RCC 7860 (cell line): ENCODE measurements at regions not wholly inside any gene's neighbourhood (a gene's known extent, or its start where the extent isn't known, plus 50 kb on each side); places are given as distances from the start of the nearest gene placed in this dataset.
A peak's percentile ranks its signal among the peaks of the same experiment; 100 is the strongest.
"Not testable (repeated sequence)": the region's sequence is repeated elsewhere in the genome, so short reads cannot be mapped to it uniquely, and the experiment has no call there.

Source experiments
- DNase-seq: peaks from one replicate; pipeline ENCODE4 v3.0.0-alpha.2; 2015; ENCODE audit warnings: low spot score
- FAIRE-seq: peaks from 2 replicates; lab custom pipeline; 2012; peaks lifted over from hg19 to GRCh38; lab: Jason Lieb, UNC

GRCh38 chr16:88276123-88276588, 106.6 kb upstream of the ZNF469 start:
- FAIRE-seq, DNase-seq: not testable (repeated sequence)

DNA sequence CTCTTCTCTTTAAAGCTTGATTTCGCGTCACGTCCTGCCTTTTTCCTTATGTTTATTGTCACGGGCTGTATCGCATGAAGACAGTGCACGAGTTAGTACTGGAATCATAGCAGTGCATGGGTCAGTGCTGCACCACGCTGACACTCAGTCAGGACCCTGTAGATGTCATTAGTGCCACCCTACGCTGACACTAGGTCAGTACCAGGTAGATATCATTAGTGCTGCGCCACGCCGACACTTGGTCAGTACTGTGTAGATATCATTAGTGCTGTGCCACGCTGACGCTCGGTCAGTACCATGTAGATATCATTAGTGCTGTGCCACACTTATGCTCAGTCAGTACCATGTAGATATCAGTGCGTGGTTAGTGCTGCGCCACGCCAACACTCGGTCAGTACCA, 106.2 kb upstream of the ZNF469 start:
- FAIRE-seq (no peak), DNase-seq (no peak)

GRCh38 chr16:88279998-88280397, 102.8 kb upstream of the ZNF469 start:
- FAIRE-seq (no peak), DNase-seq (no peak)

DNA sequence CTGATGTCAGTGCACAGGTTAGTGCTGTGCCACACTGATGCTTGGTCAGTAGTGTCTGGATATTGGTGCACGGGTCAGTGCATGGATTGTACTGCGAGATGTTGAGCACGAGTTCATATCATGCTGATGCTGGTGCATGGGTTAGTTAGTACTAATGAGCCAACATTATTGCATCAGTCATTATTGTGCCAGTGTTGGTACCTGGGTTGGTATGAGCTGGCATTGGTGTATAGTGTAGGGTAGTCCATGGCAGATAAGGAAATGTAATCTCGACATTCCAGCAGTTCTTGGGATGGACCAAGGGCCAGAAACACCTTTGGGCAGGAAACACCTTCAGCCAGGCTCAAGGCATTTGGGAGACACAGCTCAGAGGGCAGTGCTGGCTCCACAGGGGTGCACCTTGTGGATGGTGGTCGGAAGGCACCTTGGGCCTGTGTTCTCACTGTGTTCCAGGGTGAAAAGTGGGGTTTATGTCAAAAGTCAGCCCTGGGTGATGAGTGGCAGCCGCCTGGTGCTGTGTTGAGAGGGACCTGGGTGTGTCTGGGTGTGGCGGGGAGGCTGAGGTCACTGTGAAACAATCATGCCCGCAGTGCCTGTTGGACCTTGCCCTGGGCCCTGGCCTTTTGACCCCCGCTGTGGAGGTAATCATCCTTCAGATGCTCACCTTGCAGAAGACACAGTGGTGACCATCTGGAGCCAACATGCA, 100.7 kb upstream of the ZNF469 start:
- FAIRE-seq: no peak
- no peak for DNase-seq

DNA sequence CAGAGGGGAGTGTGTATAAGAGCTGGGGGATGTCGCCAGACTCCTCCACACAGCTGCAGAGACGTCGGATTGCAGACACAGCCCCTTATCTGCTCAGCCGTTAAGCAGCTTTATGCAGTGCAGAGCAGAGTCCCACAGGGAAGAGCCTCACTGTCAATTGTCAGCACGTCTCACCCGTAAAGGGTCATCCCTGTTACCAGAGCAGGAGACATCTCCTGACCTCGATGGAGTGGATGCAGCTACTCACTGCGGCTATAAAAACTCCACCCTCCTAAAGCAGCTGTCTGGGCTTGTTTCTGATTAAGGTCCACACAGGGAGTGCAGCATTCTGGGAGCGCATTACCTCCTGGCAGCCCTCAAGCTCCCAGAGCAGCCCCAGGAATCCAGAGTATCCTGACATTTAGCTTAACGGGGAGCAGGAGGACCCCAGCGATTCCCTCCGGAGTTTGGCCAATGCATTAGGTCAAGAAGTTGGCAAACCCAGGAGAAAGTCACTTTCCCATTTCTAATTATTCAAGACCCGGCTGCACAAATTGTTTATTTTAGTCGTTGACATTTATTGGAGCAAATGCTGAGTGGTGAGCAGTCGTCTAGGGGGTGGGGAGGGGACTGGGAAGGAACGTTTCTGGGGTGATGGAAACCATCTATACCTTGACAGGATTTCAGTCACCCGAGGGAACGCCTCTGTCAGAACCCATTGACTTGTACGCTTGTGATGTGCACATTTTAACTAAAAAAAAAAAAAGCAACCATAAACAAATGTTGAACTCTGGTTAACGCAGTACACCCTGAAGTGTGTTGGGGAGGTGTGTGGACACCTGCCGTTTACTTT, 100.0 kb upstream of the ZNF469 start:
- FAIRE-seq (no peak), DNase-seq (no peak)

GRCh38 chr16:88283596-88283995, 99.2 kb upstream of the ZNF469 start:
- DNase-seq (no peak), FAIRE-seq (no peak)

DNA sequence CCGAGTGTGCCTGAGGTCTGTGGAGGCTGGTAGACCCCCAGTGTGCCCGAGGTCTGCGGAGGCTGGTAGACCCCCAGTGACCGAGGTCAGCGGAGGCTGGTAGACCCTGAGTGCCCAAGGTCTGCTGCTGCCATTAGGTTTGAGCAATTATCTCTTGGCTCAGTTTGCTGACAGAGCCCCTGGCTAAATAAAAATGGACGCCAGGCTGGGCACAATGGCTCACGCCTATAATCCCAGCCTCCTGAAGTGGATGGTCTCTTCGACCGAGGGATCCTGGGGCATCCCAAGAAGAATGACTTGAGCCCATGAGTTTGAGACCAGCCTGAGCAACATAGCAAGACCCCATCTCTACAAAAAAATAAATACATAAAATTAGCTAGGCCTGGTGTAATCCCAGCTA, 98.7 kb upstream of the ZNF469 start:
- no peak for FAIRE-seq
- no peak for DNase-seq

- FAIRE-seq (no peak), DNase-seq (no peak)
Measured at GRCh38 chr16:88284626-88285513, 97.9 kb upstream of the ZNF469 start.

GRCh38 chr16:88285514-88285822, 97.3 kb upstream of the ZNF469 start:
- FAIRE-seq (no peak), DNase-seq (no peak)

- no peak for DNase-seq
- FAIRE-seq: no peak
Measured at GRCh38 chr16:88286301-88286923, 96.3 kb upstream of the ZNF469 start.

DNA sequence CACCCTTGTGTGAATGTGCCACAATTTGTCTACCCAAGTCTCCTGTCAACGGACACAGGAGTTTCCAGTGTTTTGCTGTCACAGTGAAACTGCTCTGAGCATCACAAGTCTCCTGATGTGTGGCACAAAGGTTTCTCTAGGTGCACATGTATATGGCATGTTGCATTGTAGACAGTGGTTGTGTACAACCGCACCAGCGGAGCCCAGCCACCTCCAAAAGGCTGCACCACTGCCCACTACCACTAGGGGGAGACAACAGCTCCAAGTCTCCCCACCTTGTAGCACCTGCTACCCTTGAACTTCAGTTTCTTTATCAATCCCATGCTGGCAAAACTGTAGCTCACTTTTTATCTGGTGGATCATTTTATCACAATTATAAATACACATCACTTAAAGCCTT, 95.5 kb upstream of the ZNF469 start:
- FAIRE-seq (no peak), DNase-seq (peak; percentile 30)

DNA sequence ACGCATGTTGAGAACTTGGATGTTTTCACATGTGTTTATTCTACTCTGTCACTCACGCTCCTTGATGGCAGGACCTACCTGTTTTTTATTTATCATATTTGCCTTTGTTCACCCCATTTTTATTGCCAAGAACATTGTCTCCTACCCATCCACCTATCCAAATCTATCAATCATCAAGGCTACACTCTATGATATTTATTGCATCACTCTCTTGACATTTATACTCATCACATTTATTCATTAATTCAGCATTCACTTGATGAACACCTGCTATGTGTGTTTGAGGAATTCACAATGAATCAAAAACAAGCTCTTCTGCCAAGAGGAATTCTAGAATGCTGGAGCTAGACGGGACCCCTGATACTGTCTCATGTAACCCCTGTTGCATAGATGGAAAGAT, 94.5 kb upstream of the ZNF469 start:
- DNase-seq (no peak), FAIRE-seq (no peak)

DNA sequence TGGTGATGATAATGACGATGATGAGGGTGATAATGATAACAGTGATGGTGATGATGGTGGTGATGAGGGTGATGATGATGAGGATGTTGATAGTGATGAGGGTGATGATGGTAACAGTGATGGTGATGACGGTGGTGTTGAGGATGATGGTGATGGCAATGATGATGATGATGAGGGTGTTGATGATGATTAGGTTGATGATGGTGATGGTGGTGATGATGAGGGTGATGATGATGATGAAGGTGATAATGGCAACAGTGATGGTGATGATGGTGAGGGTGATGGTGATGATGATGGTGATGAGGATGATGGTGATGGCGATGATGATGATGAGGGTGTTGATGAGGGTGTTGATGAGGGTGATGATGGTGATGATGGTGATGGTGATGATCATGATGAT, 93.8 kb upstream of the ZNF469 start:
- no peak for FAIRE-seq

GRCh38 chr16:88289561-88289960, 93.2 kb upstream of the ZNF469 start:
- DNase-seq (no peak), FAIRE-seq (no peak)

More for the DNA sequence above, 93.8 kb upstream of the ZNF469 start:
- no peak for DNase-seq

DNA sequence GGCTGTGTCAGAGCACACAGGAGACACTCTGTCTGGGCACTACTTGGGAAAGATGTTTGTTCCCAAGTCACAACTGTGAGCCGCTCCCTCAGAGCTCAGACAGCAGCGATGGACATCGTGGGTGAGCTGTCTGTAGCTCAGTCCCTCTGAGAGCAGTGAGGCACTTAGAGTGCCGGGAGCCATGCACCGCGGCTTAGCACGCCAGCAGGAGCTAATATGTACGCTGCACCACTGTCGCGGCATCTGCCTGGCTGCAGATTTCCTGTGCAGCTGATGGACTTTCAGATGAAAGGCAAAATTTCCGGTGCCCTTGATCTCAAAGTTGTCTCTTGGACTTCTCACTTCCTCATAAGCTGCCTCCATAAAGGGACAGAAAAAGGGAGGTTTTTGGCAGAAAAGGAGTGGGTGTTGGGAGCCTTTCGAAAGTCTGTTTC, 92.8 kb upstream of the ZNF469 start:
- FAIRE-seq: no peak
- no peak for DNase-seq

DNA sequence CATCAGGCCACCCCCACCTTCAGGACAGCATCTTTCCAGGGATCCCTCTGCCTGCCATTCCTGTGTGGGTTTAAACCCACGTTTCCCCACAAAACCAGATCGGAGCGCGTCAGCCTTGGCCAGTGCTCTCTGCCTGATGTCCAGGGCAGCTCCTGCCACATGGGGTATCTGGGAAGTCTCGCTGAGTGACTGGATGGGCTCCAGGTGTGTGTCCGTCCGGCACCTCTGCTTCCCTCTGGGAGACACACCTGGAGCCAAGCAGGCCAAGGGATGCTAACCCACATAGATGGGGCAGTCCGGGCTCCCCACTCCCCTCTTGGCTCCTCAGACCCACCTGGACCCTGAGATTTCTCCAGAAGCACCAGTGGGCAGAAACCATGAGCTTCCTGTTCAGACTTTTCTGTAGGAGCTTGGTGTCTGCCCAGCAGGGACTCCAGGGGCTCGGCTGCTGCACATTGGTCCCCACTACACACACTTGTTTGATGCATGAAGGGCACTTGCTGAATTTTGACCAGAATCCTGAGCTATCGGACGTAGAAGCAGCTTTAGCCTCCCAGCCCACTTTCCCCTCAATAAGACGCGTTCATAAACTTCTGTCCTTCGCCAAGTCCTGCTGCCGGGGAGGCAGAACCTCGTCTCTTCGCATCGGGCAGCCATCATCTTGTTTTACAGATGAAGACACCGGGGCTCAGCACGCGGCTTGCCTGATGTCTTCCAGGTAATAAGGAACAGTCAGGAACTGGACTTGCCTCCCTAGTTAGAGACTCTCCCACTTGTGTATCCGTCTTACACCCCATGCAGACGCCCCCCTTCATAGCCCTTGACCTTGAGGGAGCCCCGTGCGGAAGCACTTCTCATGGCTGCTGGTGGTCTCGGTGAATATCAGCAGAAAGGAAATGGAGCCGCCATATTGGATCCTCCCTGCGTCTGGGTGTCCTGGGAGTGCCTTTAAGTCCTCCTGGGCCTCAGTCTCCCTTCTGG, 91.6 kb upstream of the ZNF469 start:
- FAIRE-seq (no peak), DNase-seq (no peak)

DNA sequence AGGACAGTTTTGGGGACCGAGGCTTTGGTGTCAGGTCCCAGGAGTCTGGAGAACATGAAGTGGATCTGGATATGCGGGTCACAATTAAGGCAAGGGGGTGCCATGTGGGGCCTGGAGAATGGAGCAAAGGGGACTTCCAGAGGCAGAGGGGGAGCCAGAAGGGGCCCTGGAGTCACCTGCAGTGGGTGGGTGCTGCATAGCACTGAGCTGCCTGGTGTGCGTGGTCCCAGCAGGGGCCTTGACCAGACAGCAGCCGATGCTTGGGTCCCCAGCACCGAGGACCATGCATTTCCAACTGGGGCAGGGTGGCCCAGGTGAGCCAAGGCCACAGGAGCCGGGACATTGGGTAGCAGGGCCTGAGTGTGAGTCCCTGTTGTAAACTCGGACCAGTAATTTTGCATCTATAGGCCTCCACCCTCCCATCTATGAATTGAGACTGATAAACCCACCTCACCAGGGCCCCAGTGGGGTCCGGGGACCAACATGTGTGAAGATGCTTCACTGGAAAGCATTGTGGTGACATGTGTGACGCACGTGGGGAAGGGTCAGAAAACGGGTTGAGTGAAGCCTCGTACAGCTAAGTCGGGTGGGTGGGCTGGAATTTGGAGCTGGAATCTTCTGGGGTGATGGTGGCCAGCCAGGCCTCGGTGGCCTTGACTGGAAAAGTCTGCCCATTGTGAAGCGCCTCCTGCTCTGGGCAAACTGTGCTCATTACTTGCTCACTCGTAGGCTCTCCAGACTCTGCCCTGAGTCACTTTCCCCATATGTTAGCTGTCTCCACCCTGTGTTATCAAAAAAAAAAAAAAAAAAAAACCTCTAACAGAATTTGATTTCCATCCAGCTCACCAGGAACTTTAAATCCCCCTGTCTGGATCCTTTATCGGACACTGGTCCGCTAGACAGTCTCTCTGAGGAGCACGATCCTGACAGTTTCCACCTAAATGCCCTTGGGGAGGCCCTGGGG, 90.5 kb upstream of the ZNF469 start:
- FAIRE-seq: no peak

DNA sequence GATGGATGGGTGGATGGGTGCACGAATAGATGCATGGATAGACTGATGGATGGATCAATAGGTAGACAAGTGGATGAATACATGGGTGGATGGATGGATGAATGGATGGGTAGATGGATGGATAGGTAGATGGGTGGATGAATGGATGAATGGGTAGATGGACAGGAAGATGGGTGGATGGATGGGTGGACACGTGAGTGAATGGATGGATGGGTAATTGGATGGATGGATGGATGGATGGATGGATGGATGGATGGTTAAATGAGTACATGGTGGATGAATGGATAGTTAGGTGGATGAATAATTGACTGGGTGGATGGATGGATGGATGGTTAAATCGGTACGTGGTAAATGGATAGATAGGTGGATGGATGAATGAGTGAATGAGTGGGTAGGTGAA, 89.7 kb upstream of the ZNF469 start:
- FAIRE-seq (no peak), DNase-seq (no peak)

More for the DNA sequence above, 90.5 kb upstream of the ZNF469 start:
- DNase-seq: no peak
